ENCODE measurements at regions not wholly inside any gene's neighbourhood (a gene's known extent, or its start where the extent isn't known, plus 50 kb on each side); places are given as distances from the start of the nearest gene placed in this dataset.

- Histone ChIP-seq H3K4me3 (no peak overlapping the region), H3K27me3 (ENCODE audit: low read depth) (no peaks in the 10 kb centered on the region), H3K4me1 (no peaks in the 10 kb centered on the region), H3K36me3 (no peaks in the 10 kb centered on the region), H3K9me3 (no peaks in the 10 kb centered on the region), H3K27ac (no peak overlapping the region)
- DNase-seq (no peak), ATAC-seq (no peak)
- TF ChIP-seq CTCF (IDR thresholded peaks at IDR 0.05) = no peak
- intact Hi-C loops (cut with DNase I) = no loop called here
Observed at GRCh38 chr13:104593693-104594092, 1527.5 kb upstream of the SLC10A2 start.

GRCh38 chr13:104593251-104593576, 1527.0 kb upstream of the SLC10A2 start:
- TF ChIP-seq CTCF (IDR thresholded peaks at IDR 0.05) = no peak
- ATAC-seq (peak; percentile 70 to 84), DNase-seq (no peak)
- intact Hi-C loops (cut with DNase I) = no loop called here
- Histone ChIP-seq H3K27me3 (ENCODE audit: low read depth) (no peaks in the 10 kb centered on the region), H3K9me3 (no peaks in the 10 kb centered on the region), H3K4me3 (no peak overlapping the region), H3K36me3 (no peaks in the 10 kb centered on the region), H3K4me1 (no peaks in the 10 kb centered on the region), H3K27ac (no peak overlapping the region)

- intact Hi-C loops (cut with DNase I) = no loop called here
- Histone ChIP-seq H3K27ac (no peak overlapping the region), H3K4me1 (no peaks in the 10 kb centered on the region), H3K9me3 (no peaks in the 10 kb centered on the region), H3K4me3 (no peak overlapping the region), H3K27me3 (ENCODE audit: low read depth) (no peaks in the 10 kb centered on the region), H3K36me3 (no peaks in the 10 kb centered on the region)
- ATAC-seq (peak in 1 of 2 donors; percentile 9), DNase-seq (no peak)
- TF ChIP-seq CTCF (IDR thresholded peaks at IDR 0.05) = no peak
Observed at GRCh38 chr13:104592545-104593250, 1526.5 kb upstream of the SLC10A2 start.

GRCh38 chr13:104592127-104592526, 1525.9 kb upstream of the SLC10A2 start:
- H3K4me1 ChIP-seq = no peaks in the 10 kb centered on the region
- no peak overlapping the region for H3K27ac ChIP-seq
- H3K36me3 ChIP-seq = no peaks in the 10 kb centered on the region
- intact Hi-C loops (cut with DNase I) = no loop called here
- TF ChIP-seq CTCF (IDR thresholded peaks at IDR 0.05) = no peak
- H3K27me3 ChIP-seq (ENCODE audit: low read depth) = no peaks in the 10 kb centered on the region
- H3K4me3 ChIP-seq = no peak overlapping the region
- no peaks in the 10 kb centered on the region for H3K9me3 ChIP-seq
- DNase-seq = no peak
- ATAC-seq = peak in 1 of 2 donors; percentile 40

- DNase-seq (no peak), ATAC-seq (no peak)
- Histone ChIP-seq H3K36me3 (no peaks in the 10 kb centered on the region), H3K9me3 (no peaks in the 10 kb centered on the region), H3K27ac (no peak overlapping the region), H3K27me3 (ENCODE audit: low read depth) (no peaks in the 10 kb centered on the region), H3K4me1 (no peaks in the 10 kb centered on the region), H3K4me3 (no peak overlapping the region)
- no peak for TF ChIP-seq CTCF (IDR thresholded peaks at IDR 0.05)
- intact Hi-C loops (cut with DNase I) = no loop called here
Observed at GRCh38 chr13:104586051-104586746, 1520.0 kb upstream of the SLC10A2 start.
